ENCODE measurements at regions not wholly inside any gene's neighbourhood (a gene's known extent, or its start where the extent isn't known, plus 50 kb on each side); places are given as distances from the start of the nearest gene placed in this dataset.

- TF ChIP-seq CTCF (conservative IDR thresholded peaks at IDR 0.05; ENCODE audit: low read length) (no peak), EZH2phosphoT487 (IDR thresholded peaks at IDR 0.05; ENCODE audit: borderline replicate concordance, low read depth, low read length) (no peak)
Observed at GRCh38 chr2:12857891-12858290, 141.2 kb downstream of the TRIB2 start.
